ENCODE measurements at regions not wholly inside any gene's neighbourhood (a gene's known extent, or its start where the extent isn't known, plus 50 kb on each side); places are given as distances from the start of the nearest gene placed in this dataset.
"Not testable (repeated sequence)": the region's sequence is repeated elsewhere in the genome, so short reads cannot be mapped to it uniquely, and the experiment has no call there.

DNA sequence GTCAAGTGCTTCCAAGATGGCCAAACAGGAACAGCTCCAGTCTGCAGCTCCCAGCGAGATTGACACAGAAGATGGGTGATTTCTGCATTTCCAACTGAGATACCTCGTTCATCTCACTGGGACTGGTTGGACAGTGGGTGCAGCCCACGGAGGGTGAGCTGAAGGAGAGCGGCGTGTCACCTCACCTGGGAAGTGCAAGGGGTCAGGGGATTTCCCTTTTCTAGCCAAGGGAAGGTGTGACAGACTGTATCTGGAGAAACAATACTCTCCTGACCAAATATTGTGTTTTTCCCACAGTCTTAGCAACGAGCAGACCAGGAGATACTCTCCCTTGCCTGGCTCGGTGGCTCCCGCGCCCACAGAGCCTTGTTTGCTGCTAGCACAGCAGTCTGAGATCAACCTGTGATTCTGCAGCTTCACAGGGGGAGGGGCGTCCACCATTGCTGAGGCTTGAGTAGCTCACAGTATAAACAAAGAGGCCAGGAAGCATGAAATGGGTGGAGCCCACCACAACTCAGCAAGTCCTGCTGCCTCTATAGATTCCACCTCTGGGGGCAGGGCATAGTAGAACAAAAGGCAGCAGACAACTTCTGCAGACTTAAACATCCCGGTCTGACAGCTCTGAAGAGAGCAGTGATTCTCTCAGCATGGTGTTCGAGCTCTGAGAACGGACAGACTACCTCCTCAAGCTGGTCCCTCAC, 293.5 kb upstream of the SUCLG2 start:
- TF ChIP-seq, protein P1, sequence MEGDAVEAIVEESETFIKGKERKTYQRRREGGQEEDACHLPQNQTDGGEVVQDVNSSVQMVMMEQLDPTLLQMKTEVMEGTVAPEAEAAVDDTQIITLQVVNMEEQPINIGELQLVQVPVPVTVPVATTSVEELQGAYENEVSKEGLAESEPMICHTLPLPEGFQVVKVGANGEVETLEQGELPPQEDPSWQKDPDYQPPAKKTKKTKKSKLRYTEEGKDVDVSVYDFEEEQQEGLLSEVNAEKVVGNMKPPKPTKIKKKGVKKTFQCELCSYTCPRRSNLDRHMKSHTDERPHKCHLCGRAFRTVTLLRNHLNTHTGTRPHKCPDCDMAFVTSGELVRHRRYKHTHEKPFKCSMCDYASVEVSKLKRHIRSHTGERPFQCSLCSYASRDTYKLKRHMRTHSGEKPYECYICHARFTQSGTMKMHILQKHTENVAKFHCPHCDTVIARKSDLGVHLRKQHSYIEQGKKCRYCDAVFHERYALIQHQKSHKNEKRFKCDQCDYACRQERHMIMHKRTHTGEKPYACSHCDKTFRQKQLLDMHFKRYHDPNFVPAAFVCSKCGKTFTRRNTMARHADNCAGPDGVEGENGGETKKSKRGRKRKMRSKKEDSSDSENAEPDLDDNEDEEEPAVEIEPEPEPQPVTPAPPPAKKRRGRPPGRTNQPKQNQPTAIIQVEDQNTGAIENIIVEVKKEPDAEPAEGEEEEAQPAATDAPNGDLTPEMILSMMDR (IDR thresholded peaks at IDR 0.05; ENCODE audit: control insufficient read depth, insufficient read depth, low read depth, low read length, missing control alignments) = no peak
- no peak for DNase-seq (ENCODE audit: low read depth)
- H3K4me3 ChIP-seq (ENCODE audit: control insufficient read depth, low read depth, low read length) = no peak overlapping the region

DNA sequence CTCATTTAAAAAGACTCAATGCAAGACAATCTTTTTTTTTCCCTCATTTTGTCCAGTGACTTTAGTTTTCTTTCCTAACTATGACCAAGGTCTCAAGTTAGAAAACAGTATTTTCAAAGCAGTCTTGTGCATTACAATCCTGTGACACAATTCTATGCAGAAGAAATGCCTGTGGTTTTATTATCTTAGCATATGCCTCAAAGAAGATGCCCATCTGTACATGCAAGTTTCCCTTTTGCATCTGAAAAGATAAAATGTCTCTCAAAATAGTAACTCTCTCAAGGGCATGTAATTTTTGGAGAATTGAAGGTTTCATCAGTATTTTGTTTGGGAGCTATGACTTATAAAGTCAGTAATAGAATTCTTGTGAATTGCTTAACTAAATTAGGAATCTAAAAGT, 292.0 kb upstream of the SUCLG2 start:
- TF ChIP-seq, protein P1 (IDR thresholded peaks at IDR 0.05; ENCODE audit: control insufficient read depth, insufficient read depth, low read depth, low read length, missing control alignments) = no peak
- DNase-seq (ENCODE audit: low read depth) = no peak
- H3K4me3 ChIP-seq (ENCODE audit: control insufficient read depth, low read depth, low read length) = no peak overlapping the region

DNA sequence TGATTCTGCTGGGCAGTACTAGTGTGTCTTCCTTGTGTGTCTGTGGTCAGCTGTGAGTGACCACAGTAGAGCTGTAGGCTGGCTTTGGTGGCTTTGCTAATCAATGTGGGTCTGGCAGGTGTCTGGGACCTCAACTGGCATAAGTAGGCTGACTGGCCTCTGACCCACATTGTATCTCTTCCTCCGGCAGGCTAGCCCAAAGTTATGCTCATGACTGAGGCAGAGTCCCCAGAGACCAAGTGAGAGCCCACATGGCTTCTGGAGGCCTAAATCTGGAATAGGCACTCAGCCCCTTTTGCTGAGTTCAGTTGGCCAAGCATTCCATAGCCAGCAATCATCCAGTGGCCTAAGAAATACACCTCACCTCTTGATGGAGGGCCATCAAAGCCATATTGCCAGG, 289.1 kb upstream of the SUCLG2 start:
- no peak for DNase-seq (ENCODE audit: low read depth)
- H3K4me3 ChIP-seq (ENCODE audit: control insufficient read depth, low read depth, low read length) = no peak overlapping the region
- TF ChIP-seq, protein P1 (IDR thresholded peaks at IDR 0.05; ENCODE audit: control insufficient read depth, insufficient read depth, low read depth, low read length, missing control alignments) = no peak

DNA sequence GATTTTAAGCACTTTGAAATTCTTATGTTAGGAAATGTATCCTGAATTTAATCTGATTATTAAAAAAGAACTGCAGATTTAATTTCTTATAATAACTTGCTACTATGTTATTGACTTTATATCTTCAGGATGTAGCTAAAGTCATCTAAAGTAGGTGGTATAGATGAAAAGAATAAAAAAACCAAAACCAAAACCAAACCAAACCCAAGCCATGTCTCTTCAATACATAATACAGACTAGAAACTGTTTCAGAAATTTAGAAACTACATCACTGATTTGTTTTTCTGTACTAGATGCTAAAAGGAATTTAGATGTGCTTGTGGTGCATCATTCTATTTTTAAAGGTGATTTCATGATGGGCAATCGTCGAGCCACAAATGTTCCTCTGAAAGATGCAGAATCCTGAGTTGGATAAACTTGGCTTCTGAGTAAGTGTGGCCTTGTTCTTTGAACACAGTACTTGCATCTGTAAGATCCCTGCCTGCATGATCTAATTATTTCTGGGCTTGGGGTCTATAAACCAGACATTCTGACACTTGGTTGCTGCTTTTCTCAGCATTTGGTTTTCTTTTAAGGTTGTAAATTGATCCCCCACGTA, 287.1 kb upstream of the SUCLG2 start:
- no peak overlapping the region for H3K4me3 ChIP-seq (ENCODE audit: control insufficient read depth, low read depth, low read length)
- no peak for DNase-seq (ENCODE audit: low read depth)
- TF ChIP-seq, protein P1 (IDR thresholded peaks at IDR 0.05; ENCODE audit: control insufficient read depth, insufficient read depth, low read depth, low read length, missing control alignments) = no peak

DNA sequence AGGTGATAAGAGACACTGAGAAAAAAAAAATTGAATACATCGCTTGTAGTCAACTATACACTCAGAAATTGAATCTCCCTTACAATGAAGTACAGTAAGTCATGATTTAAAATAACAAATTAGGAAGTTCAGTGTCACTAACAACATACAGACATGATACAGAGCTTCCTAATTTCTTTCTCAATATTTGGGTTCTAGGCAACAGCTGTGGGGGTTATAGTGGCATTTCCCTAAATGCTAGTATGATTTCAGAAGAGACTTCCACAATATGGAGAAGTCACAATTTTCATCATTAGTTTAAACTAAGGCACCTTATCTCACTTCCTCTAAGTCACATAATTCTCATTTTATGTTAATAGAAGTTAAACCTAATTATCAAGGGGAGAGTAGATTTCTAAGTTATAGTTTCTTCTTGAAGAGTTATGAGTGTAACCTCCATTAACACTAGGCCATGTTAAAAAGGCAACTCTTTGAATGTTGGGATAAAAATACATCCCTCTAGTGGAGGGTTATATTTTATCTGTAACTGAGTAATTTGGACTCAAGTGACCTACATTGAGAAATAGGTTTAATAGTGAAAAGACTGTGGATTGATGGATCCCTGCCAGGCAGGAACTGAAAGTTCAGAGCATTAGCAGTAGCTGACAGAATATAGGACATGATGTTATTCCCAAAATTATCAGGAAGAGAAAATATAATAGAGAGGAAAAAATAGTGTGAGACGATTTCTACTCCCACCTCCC, 286.0 kb upstream of the SUCLG2 start:
- no peak overlapping the region for H3K4me3 ChIP-seq (ENCODE audit: control insufficient read depth, low read depth, low read length)
- DNase-seq (ENCODE audit: low read depth) = no peak
- TF ChIP-seq, protein P1 (IDR thresholded peaks at IDR 0.05; ENCODE audit: control insufficient read depth, insufficient read depth, low read depth, low read length, missing control alignments) = no peak

DNA sequence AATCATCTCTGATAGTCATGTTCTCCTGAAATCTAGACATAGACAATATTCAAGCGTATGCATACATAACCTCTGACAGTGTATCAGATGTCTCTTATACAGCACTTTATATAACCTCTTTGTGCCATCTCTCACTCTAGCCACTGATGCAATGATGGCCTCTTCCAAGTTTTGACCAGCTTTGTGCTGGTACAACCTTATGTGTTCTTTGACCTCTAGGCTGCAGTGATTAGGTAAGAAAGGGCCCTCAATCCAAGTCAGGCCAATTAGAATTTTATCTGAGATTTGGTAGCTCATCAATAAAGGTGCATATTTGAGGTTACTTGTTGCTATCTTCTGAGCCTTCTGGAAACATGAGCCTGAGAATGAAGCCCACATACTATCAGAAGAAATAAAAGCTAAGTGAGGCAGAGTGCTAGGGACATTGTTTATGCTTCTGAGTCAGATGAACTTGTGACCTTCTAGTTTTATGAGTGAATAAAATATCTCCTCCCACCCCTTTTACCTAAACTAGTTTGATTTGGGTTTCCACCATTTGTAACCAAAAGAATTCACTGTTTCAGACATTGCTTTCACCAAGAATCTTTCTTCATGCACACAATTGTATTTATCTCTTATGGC, 283.2 kb upstream of the SUCLG2 start:
- DNase-seq (ENCODE audit: low read depth) = no peak
- no peak overlapping the region for H3K4me3 ChIP-seq (ENCODE audit: control insufficient read depth, low read depth, low read length)
- TF ChIP-seq, protein P1 (IDR thresholded peaks at IDR 0.05; ENCODE audit: control insufficient read depth, insufficient read depth, low read depth, low read length, missing control alignments) = no peak

DNA sequence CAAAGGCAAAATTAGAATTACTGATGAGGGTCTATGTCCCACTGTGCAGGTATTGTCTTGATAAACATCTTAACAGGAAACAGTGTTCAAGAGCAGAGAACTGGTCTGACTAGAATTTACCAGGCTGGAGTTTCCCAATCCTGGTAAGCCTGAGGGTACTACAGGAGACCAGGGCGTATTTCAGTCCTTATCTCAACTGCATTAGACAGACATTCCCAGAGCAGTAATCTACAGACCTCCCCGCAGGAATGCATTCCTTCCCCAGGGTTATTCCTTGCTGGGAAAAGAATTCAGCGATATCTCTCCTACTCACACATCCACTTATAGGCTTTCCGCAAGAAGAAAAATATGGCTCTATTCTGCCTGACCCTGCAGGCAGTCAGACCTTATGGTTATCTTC, 276.0 kb upstream of the SUCLG2 start:
- not testable (repeated sequence) for DNase-seq (ENCODE audit: low read depth); H3K4me3 ChIP-seq (ENCODE audit: control insufficient read depth, low read depth, low read length)

Data from AG09309 (cell line).